ENCODE measurements at regions not wholly inside any gene's neighbourhood (a gene's known extent, or its start where the extent isn't known, plus 50 kb on each side); places are given as distances from the start of the nearest gene placed in this dataset.

DNA sequence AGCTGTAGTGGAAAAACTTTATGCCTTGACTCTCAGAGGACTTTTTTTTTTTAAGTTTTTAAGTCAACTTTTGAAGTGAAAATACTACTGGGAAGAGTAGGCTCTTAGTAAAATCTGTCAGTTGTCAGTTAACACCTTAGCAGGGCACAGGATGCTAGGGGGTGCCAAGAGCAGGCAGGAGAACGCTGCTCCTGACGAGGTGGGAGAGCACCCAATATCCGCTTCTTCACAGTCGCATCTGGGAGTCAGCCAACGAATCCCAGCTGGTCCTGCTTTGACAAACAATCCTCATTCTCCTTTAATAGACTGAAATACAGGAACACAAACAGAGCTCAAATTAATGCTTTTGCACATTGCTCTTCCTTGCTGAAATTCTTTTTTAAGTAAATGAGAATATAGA, 709.5 kb upstream of the ACVR2A start:
- DNase-seq (ENCODE audit: low spot score), result no peak
- no peak for TF ChIP-seq CTCF (IDR thresholded peaks at IDR 0.05)
- no peak overlapping the region for H3K4me3 Mint-ChIP-seq (ENCODE audit: unreplicated experiment)
- H3K9me3 Mint-ChIP-seq (ENCODE audit: low read depth), result no peaks in the 10 kb centered on the region
- no peak overlapping the region for H3K27ac Mint-ChIP-seq (ENCODE audit: unreplicated experiment)
- peaks cover 7% of the 10 kb centered on the region for H3K4me1 Mint-ChIP-seq (ENCODE audit: low read depth)
- peaks cover 2% of the 10 kb centered on the region for H3K27me3 Mint-ChIP-seq (ENCODE audit: low read depth)
- no peaks in the 10 kb centered on the region for H3K36me3 Mint-ChIP-seq (ENCODE audit: low read depth)

DNA sequence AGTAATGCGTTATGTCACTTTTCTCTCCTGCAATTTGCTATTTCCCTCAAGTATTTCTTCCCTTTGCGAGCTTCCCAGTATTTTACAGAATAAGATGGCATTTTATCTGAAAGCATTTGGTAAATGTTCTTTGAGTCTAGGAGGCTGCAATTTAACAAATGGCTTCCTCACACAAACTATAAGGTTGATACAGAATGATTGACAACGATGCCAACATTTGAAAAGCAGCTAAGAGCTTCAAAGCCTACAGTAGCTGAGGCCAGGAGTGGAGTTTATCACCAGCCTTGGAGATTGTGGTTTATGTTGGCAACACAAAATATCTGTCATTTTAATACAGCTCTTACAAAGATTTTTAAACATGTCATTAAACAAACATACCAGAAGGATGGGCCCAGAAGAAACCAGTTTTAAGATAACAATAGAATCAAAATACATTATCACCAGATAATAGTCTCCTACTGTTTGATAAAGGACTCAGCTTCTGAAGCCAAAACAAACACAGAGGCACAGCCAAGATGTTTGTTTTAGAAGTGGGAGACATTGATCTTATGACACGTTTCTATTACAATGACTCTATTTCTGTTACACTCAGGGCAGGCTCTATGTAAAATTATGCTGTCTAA, 711.4 kb upstream of the ACVR2A start:
- TF ChIP-seq CTCF (IDR thresholded peaks at IDR 0.05), result no peak
- Mint-ChIP-seq H3K36me3 (ENCODE audit: low read depth) (no peaks in the 10 kb centered on the region), H3K9me3 (ENCODE audit: low read depth) (no peaks in the 10 kb centered on the region), H3K27ac (ENCODE audit: unreplicated experiment) (no peak overlapping the region), H3K4me1 (ENCODE audit: low read depth) (peaks cover 7% of the 10 kb centered on the region), H3K4me3 (ENCODE audit: unreplicated experiment) (no peak overlapping the region), H3K27me3 (ENCODE audit: low read depth) (no peaks in the 10 kb centered on the region)
- no peak for DNase-seq (ENCODE audit: low spot score)

DNA sequence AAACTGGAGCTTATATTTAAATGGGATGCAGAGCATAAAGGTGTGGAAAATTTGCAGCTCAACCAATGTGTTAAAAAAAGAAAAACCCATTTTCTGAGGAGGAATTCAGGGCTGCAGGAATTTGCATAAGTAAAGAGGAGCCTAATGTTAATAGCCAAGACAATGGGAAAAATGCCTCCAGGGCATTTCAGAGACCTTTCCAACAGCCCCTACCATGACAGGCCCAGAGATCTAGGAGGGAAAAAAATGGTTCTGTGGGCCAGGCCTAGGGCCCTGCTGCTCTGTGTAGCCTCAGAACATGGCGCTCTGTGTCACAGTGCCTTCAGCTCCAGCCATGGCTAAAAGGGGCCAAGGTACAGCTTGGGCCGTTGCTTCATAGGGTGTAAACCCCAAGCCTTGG, 719.7 kb upstream of the ACVR2A start:
- Mint-ChIP-seq H3K36me3 (ENCODE audit: low read depth) (peaks cover 4% of the 10 kb centered on the region), H3K27ac (ENCODE audit: unreplicated experiment) (no peak overlapping the region), H3K27me3 (ENCODE audit: low read depth) (peaks cover 14% of the 10 kb centered on the region), H3K4me1 (ENCODE audit: low read depth) (no peaks in the 10 kb centered on the region), H3K9me3 (ENCODE audit: low read depth) (peaks cover 15% of the 10 kb centered on the region), H3K4me3 (ENCODE audit: unreplicated experiment) (no peak overlapping the region)
- DNase-seq (ENCODE audit: low spot score), result no peak
- no peak for TF ChIP-seq CTCF (IDR thresholded peaks at IDR 0.05)

DNA sequence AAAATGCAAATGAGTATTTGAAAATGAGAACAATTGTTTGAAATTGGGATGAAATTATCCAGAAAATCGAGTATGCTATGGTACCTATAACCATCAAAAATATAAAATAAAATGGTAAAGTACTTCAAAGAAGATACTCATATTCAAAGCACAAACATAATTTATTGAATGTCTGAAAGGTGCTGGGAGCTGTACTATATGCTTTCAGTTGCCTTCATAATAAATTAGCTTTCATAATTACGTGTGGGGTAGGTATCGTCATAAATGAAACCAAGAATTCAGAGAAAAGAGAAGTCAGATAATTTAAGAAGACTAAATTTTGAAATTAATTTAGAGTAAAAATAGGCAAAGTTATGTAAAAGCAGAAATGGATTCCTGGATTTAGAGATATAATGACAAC, 721.9 kb upstream of the ACVR2A start:
- H3K27me3 Mint-ChIP-seq (ENCODE audit: low read depth), result peaks cover 12% of the 10 kb centered on the region
- H3K4me3 Mint-ChIP-seq (ENCODE audit: unreplicated experiment), result no peak overlapping the region
- H3K9me3 Mint-ChIP-seq (ENCODE audit: low read depth), result peaks cover 12% of the 10 kb centered on the region

DNA sequence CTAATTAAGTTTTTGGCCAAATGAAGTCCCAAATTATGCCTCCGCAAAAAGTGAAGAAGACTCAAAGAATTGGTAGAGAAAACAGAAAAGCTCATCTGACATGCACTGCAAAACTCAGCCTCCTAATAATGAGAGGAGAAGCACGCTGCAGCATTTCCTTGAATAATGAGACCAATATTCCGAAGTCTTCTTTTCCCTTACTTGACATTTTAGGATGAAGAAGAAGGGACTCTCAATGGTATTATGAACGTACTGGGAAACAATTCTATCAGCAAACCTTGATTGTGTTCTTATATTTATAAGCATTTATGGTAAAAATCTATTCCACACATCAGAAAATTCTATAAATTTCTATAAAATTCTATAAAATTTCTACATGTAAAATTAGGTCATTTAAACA, 733.9 kb upstream of the ACVR2A start:
- no peak for DNase-seq (ENCODE audit: low spot score)
- H3K4me3 Mint-ChIP-seq (ENCODE audit: unreplicated experiment), result no peak overlapping the region
- no peaks in the 10 kb centered on the region for H3K4me1 Mint-ChIP-seq (ENCODE audit: low read depth)
- no peak overlapping the region for H3K27ac Mint-ChIP-seq (ENCODE audit: unreplicated experiment)
- H3K27me3 Mint-ChIP-seq (ENCODE audit: low read depth), result peaks cover 2% of the 10 kb centered on the region
- H3K36me3 Mint-ChIP-seq (ENCODE audit: low read depth), result no peaks in the 10 kb centered on the region
- peaks cover 3% of the 10 kb centered on the region for H3K9me3 Mint-ChIP-seq (ENCODE audit: low read depth)
- TF ChIP-seq CTCF (IDR thresholded peaks at IDR 0.05), result no peak

More for the DNA sequence above, 721.9 kb upstream of the ACVR2A start:
- Mint-ChIP-seq H3K4me1 (ENCODE audit: low read depth) (no peaks in the 10 kb centered on the region), H3K36me3 (ENCODE audit: low read depth) (peaks cover 4% of the 10 kb centered on the region), H3K27ac (ENCODE audit: unreplicated experiment) (no peak overlapping the region)
- no peak for TF ChIP-seq CTCF (IDR thresholded peaks at IDR 0.05)
- no peak for DNase-seq (ENCODE audit: low spot score)
